ENCODE measurements at regions not wholly inside any gene's neighbourhood (a gene's known extent, or its start where the extent isn't known, plus 50 kb on each side); places are given as distances from the start of the nearest gene placed in this dataset.
"Not testable (repeated sequence)": the region's sequence is repeated elsewhere in the genome, so short reads cannot be mapped to it uniquely, and the experiment has no call there.

- Histone ChIP-seq H3K36me3 (peaks cover 0 to 3% (median 0%) of the 10 kb centered on the region in 3 donors), H3K4me3 (no peak overlapping the region), H3K27me3 (no peaks in the 10 kb centered on the region), H3K9me3 (no peaks in the 10 kb centered on the region), H3K4me1 (no peaks in the 10 kb centered on the region), H3K27ac (no peak overlapping the region)
- WGBS, 2 donors: 67 to 69% methylated on average over 1 of the region's 1 CpG
- DNase-seq (ENCODE audit: low spot score in 2 of 2): no peak
- TF ChIP-seq EP300 (IDR thresholded peaks at IDR 0.05) (no peak), CTCF (IDR thresholded peaks at IDR 0.05) (no peak), POLR2A (IDR thresholded peaks at IDR 0.05) (no peak)
Observed at GRCh38 chr4:151576627-151577026, 167.7 kb downstream of the FHIP1A start.

- no peak overlapping the region for H3K4me3 ChIP-seq
- no peaks in the 10 kb centered on the region for H3K9me3 ChIP-seq
- no peak for TF ChIP-seq EP300 (IDR thresholded peaks at IDR 0.05)
- TF ChIP-seq CTCF (IDR thresholded peaks at IDR 0.05): no peak
- TF ChIP-seq POLR2A (IDR thresholded peaks at IDR 0.05): no peak
- H3K4me1 ChIP-seq: no peaks in the 10 kb centered on the region
- DNase-seq (ENCODE audit: low spot score in 2 of 2): no peak
- WGBS, 2 donors: 41 to 44% methylated on average over 2 of the region's 2 CpGs
- peaks cover 0 to 3% (median 0%) of the 10 kb centered on the region in 3 donors for H3K36me3 ChIP-seq
- no peaks in the 10 kb centered on the region for H3K27me3 ChIP-seq
- H3K27ac ChIP-seq: no peak overlapping the region
Observed at GRCh38 chr4:151581570-151581969, 172.6 kb downstream of the FHIP1A start.

DNA sequence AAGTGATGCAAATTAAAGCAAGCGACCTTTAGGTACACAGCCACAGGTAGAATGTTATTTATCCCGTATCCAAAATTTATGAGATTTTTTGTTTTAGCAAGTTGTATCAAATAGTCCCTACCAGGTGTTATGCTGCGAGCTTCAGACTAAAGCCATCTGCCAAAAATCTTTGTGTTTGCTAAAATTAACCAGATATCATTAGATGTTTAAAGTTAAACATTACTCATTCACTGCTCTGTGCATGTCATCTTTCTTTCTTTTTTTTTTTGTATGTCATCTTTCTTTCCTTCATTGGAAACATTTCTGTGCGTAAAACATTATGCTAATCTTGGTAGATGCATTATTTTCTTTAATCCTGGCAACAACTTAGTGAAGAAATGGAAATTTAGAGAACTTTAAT, 173.1 kb downstream of the FHIP1A start:
- Histone ChIP-seq H3K9me3 (no peaks in the 10 kb centered on the region), H3K4me3 (no peak overlapping the region), H3K27ac (no peak overlapping the region), H3K27me3 (no peaks in the 10 kb centered on the region), H3K4me1 (no peaks in the 10 kb centered on the region), H3K36me3 (peaks cover 0 to 3% (median 0%) of the 10 kb centered on the region in 3 donors)
- WGBS, 2 donors: 82% methylated on average over 4 of the region's 4 CpGs
- DNase-seq (ENCODE audit: low spot score in 2 of 2): no peak
- TF ChIP-seq EP300 (IDR thresholded peaks at IDR 0.05) (no peak), POLR2A (IDR thresholded peaks at IDR 0.05) (no peak), CTCF (IDR thresholded peaks at IDR 0.05) (no peak)

GRCh38 chr4:151583157-151583914, 174.4 kb downstream of the FHIP1A start:
- WGBS, 2 donors: 54 to 66% methylated on average over 4 of the region's 4 CpGs
- Histone ChIP-seq H3K4me3 (no peak overlapping the region), H3K9me3 (no peaks in the 10 kb centered on the region), H3K36me3 (no peaks in the 10 kb centered on the region), H3K27ac (no peak overlapping the region), H3K4me1 (no peaks in the 10 kb centered on the region), H3K27me3 (no peaks in the 10 kb centered on the region)
- TF ChIP-seq EP300 (IDR thresholded peaks at IDR 0.05): no peak
- no peak for TF ChIP-seq CTCF (IDR thresholded peaks at IDR 0.05)
- TF ChIP-seq POLR2A (IDR thresholded peaks at IDR 0.05): no peak
- no peak for DNase-seq (ENCODE audit: low spot score in 2 of 2)

GRCh38 chr4:151584101-151584500, 175.1 kb downstream of the FHIP1A start:
- no peaks in the 10 kb centered on the region for H3K27me3 ChIP-seq
- H3K4me1 ChIP-seq: no peaks in the 10 kb centered on the region
- TF ChIP-seq EP300 (IDR thresholded peaks at IDR 0.05): no peak
- no peak for DNase-seq (ENCODE audit: low spot score in 2 of 2)
- H3K36me3 ChIP-seq: no peaks in the 10 kb centered on the region
- H3K9me3 ChIP-seq: no peaks in the 10 kb centered on the region
- no peak overlapping the region for H3K4me3 ChIP-seq
- H3K27ac ChIP-seq: no peak overlapping the region

GRCh38 chr4:151595629-151596028, 165.2 kb downstream of the GATB start:
- not testable (repeated sequence) for H3K4me3 ChIP-seq; H3K9me3 ChIP-seq; H3K4me1 ChIP-seq; H3K36me3 ChIP-seq; H3K27me3 ChIP-seq; DNase-seq (ENCODE audit: low spot score in 2 of 2); H3K27ac ChIP-seq
- 100% methylated on average over 1 of the region's 1 CpG for WGBS, 2 donors

DNA sequence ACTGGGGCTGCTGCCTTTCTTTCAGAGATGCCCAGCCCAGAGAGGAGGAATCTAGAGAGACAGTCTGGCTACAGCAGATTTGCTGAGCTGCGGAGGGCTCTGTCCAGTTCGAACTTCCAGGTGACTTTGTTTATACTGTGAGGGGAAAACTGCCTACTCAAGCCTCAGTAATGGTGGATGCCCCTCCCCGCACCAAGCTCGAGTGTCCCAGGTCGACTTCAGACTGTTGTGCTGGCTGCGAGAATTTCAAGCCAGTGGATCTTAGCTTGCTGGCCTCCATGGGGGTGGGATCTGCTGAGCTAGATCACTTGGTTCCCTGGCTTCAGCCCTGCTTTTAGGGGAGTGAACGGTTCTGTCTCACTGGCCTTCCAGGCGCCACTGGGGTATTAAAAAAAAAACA, 163.1 kb downstream of the GATB start:
- WGBS, 2 donors: 82 to 85% methylated on average over 7 to 8 of the region's 8 CpGs
- H3K4me3 ChIP-seq; H3K27ac ChIP-seq; H3K9me3 ChIP-seq; H3K36me3 ChIP-seq; H3K27me3 ChIP-seq; DNase-seq (ENCODE audit: low spot score in 2 of 2); H3K4me1 ChIP-seq: not testable (repeated sequence)
